ENCODE measurements at regions not wholly inside any gene's neighbourhood (a gene's known extent, or its start where the extent isn't known, plus 50 kb on each side); places are given as distances from the start of the nearest gene placed in this dataset.

DNA sequence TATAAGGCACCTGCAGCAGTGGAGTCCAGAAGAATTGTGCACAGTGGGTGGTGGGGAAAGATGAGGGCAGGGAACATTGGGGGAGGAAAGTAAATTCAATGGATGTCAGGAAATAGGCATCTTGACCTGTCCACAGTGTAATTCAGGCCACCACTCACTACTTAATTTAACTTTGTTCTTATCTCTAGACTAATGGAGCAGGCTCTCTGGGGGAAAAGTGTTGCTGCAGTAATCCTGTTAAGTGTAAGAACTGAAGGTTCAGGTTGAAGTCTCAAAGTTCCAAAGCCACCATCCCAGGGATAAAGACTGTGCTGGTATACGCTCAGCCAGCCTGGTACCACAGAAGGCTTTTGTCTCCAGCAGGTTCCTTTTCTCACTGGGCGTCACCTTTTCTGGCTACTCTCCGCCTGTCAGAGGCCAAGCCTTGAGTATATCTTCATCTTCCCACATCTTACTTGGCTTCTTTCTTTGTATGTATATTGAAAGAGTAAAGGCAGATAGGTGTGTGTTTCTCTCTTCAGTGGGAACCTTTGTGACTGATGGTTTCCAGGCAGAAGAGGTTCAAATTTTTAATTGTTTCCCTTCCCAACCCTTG, 150.9 kb upstream of the DMRT1 start:
- Histone ChIP-seq H3K4me3 (no peak overlapping the region), H3K27ac (peak overlapping the region; percentile 3), H3K36me3 (no peaks in the 10 kb centered on the region), H3K27me3 (no peaks in the 10 kb centered on the region), H3K4me1 (ENCODE audit: low read depth) (peaks cover 20% of the 10 kb centered on the region), H3K9me3 (ENCODE audit: low read depth) (no peaks in the 10 kb centered on the region)
- no peak for DNase-seq (ENCODE audit: low read depth in 1 of 2, low spot score in 1 of 2)
- no peak for TF ChIP-seq CTCF (IDR thresholded peaks at IDR 0.05; ENCODE audit: low read depth, low read length)

DNA sequence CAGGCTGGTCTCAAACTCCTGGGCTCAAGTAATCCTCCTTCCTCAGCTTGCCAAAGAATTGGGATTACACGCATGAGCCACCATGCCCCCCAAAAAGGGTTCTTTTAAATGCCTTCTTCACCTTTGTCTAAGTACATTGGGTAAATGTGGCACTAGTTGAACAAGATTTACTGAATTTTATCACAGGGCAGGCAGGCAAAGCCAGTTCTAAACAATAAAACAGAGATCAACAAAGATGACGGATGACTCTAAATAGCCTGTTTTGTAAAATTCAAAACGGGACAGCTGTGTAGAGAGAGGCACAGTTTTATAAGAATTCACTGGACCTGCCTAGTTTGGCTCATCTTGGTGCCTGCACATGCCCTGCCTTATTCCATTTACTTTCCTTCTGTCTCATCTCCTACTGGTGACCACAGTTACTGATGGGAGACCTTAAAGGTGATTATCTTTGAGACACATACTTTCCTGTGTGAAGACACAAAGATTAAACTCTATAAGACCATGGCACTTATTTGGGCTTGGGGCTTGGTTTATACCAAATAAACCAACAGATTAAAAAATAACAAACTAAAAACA, 149.6 kb upstream of the DMRT1 start:
- DNase-seq (ENCODE audit: low read depth in 1 of 2, low spot score in 1 of 2) = no peak
- Histone ChIP-seq H3K27ac (no peak overlapping the region), H3K36me3 (no peaks in the 10 kb centered on the region), H3K4me1 (ENCODE audit: low read depth) (peaks cover 20% of the 10 kb centered on the region), H3K9me3 (ENCODE audit: low read depth) (no peaks in the 10 kb centered on the region), H3K4me3 (no peak overlapping the region), H3K27me3 (no peaks in the 10 kb centered on the region)
- no peak for TF ChIP-seq CTCF (IDR thresholded peaks at IDR 0.05; ENCODE audit: low read depth, low read length)

- H3K4me3 ChIP-seq = no peak overlapping the region
- no peak overlapping the region for H3K27ac ChIP-seq
- peaks cover 20% of the 10 kb centered on the region for H3K4me1 ChIP-seq (ENCODE audit: low read depth)
- H3K36me3 ChIP-seq = no peaks in the 10 kb centered on the region
- DNase-seq (ENCODE audit: low read depth in 1 of 2, low spot score in 1 of 2) = no peak
- no peak for TF ChIP-seq CTCF (IDR thresholded peaks at IDR 0.05; ENCODE audit: low read depth, low read length)
- H3K9me3 ChIP-seq (ENCODE audit: low read depth) = no peaks in the 10 kb centered on the region
- H3K27me3 ChIP-seq = no peaks in the 10 kb centered on the region
Measured at GRCh38 chr9:692636-693129, 148.8 kb upstream of the DMRT1 start.

DNA sequence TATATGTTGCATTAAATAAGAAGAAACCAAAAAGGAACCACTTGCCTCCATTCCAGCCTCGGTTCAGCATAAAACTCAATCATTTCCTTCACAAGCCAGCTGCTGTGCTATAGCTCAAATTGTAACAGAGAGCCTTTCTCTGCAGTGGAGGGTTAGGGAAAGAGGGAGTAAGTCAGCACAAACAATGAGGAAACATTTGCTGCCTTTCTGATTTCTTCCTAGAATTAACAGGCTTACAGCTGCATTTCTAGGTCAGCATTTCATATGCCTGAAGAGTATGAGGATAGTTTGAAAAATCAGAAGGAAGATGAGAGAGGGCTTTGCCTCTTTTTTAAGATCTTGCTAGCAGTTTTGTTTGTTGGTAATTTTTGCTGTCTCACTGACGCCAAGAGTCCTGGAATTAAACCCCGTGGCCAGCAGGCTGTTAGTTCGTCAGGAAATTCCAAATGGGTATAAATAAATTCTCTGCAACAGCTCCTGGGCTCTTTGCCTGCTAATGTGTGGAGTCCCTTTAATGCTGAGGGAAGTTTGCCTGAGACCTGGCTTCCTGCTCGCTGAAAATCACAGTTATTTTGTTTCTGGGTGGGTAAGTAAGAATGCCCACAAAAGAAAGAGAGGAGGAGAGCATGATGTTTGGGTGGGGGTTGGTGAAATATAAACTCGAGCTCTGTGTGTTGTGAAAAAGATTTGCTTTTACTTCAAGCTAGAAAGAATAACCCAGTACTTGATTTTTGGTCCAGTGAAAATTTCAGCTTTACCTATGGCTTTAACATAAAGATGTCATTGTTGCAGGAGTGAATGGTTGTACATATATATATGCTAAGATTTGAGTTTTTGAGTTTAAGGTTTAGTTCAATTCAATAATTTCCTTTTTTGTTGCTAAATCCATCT, 148.1 kb upstream of the DMRT1 start:
- no peak for TF ChIP-seq CTCF (IDR thresholded peaks at IDR 0.05; ENCODE audit: low read depth, low read length)
- Histone ChIP-seq H3K9me3 (ENCODE audit: low read depth) (no peaks in the 10 kb centered on the region), H3K4me3 (no peak overlapping the region), H3K4me1 (ENCODE audit: low read depth) (peaks cover 20% of the 10 kb centered on the region), H3K36me3 (no peaks in the 10 kb centered on the region), H3K27me3 (no peaks in the 10 kb centered on the region), H3K27ac (peak overlapping the region; percentile 70)
- peak in 1 of 2 donors; percentile 84 for DNase-seq (ENCODE audit: low read depth in 1 of 2, low spot score in 1 of 2)

DNA sequence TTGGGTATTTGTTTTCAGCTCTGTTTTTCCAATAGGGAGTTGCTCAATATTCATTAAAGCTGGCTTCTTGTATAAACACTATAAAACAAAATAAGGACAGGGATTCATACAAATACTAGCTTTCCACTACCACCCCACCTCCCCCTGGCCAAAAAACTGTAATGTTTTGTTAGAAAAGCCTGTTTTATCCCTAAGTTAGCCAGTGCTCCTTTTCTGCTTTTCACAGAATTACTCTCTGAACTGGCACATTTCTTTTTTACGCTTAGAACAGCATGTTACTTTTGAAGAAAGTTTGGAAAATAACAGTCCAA, 147.4 kb upstream of the DMRT1 start:
- Histone ChIP-seq H3K27ac (no peak overlapping the region), H3K36me3 (no peaks in the 10 kb centered on the region), H3K9me3 (ENCODE audit: low read depth) (no peaks in the 10 kb centered on the region), H3K4me1 (ENCODE audit: low read depth) (peaks cover 20% of the 10 kb centered on the region), H3K4me3 (no peak overlapping the region), H3K27me3 (no peaks in the 10 kb centered on the region)
- no peak for DNase-seq (ENCODE audit: low read depth in 1 of 2, low spot score in 1 of 2)
- TF ChIP-seq CTCF (IDR thresholded peaks at IDR 0.05; ENCODE audit: low read depth, low read length) = no peak
